ENCODE measurements at regions not wholly inside any gene's neighbourhood (a gene's known extent, or its start where the extent isn't known, plus 50 kb on each side); places are given as distances from the start of the nearest gene placed in this dataset.
"Not testable (repeated sequence)": the region's sequence is repeated elsewhere in the genome, so short reads cannot be mapped to it uniquely, and the experiment has no call there.

DNA sequence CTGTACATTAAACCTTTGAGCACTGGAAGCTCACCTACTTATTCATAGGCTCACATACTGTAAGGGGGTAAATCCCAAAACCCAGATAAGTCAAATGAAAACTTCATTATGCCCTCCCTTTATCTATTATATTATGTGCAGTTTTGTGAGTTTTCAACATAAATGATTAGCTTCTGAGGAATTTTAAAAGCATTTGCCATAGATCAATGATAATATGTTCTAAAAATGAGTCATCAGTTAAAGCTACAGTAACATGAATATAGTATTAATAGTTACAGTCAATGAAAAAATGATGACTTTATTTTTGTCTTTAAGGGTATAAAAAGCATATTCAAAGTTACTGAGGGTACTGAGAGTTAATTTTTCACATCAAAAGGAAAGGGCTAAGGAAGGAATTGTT, 151.9 kb downstream of the SPATA31A6 start:
- intact Hi-C loops (cut with micrococcal nuclease); CTCF ChIA-PET; POLR2A ChIA-PET; H3K4me1 Mint-ChIP-seq (ENCODE audit: low read depth); DNase-seq; H3K4me3 Mint-ChIP-seq; ATAC-seq; H3K36me3 Mint-ChIP-seq (ENCODE audit: low read depth); H3K9me3 Mint-ChIP-seq; H3K27ac Mint-ChIP-seq; H3K27me3 Mint-ChIP-seq: not testable (repeated sequence)

DNA sequence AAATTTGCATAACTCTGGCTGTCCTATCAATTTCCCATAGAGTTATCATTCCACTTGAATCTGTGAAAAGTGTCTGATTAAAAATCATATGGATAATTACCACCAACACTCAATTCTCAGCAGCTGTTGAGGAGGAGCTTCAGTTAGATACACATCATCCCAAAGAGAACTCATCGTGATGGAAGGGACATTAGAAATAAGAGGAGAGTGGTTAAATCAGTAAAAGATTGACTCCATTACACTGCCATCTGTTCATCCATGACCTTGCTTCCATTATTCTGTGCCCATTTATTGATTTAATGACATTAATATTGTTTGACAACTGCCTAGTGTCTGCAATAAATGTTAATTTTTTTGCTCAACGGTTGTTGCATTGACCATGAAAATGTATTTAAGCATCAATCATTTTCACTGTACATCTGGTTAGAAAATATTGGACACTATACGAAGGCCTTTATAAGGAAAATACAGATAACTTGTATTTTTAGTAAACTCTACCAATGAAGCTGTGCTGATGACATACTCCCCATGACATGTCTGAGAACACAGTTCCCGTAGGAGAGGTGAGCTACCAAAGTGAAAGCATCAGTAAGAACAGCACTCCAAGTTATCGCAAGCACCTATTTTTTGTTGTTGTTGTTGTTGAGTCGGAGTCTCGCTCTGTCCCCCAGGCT, 152.7 kb downstream of the SPATA31A6 start:
- ATAC-seq; H3K4me3 Mint-ChIP-seq; DNase-seq; H3K27ac Mint-ChIP-seq; H3K27me3 Mint-ChIP-seq; intact Hi-C loops (cut with micrococcal nuclease); H3K4me1 Mint-ChIP-seq (ENCODE audit: low read depth); CTCF ChIA-PET; H3K9me3 Mint-ChIP-seq; H3K36me3 Mint-ChIP-seq (ENCODE audit: low read depth); POLR2A ChIA-PET: not testable (repeated sequence)

DNA sequence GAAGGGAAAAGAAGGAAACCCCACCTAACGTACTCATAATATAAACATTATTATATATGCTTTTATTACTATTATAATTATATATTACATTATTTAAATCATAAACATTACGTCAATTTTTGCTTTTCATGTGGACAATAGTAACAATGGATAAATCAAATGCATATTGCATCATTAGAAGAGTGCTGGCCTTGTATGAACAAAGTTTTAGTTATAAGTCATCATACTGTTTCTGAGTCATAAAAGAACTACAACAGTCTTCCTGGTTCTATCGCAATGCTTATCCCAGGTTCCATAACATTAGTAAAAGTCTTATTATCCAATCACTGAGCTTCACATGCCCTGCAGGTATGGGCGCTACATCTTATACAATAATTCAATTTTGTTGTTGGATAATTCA, 154.8 kb downstream of the SPATA31A6 start:
- not testable (repeated sequence) for H3K36me3 Mint-ChIP-seq (ENCODE audit: low read depth); H3K9me3 Mint-ChIP-seq; H3K27ac Mint-ChIP-seq

DNA sequence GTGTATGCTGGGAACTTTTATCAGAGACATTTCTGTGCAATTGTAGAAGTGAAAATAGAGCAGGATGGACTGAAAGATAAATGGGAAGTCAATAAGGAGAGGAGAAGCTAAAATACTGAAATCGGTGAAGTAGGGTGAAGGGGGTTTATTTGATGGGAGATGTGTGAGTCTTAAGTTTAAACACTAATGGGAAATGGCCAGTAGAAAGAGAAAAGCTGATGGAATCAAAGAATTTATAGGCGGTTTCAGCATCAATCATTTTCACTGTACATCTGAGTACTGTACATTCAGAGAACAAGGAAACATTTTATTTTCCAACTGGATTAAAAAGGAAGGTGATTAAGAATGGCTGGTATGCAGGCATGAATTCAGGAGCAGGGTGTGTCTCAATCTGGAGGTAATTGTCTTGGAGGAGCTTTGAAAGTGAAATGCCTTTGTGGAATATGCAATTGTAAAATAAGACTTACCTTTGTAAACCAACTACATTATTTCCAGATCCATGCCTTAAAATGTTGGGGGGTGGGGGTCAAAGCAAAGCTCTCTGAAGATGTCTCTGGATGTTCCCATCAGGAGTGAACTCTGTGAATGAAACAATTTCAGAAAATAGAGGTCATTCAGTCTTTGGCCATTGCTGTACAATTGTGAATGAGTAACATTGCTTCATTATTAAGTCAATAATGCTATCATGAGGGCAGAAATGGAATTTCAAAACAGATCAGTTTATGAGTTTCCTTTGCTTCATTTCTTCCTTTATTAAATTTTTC, 156.4 kb downstream of the SPATA31A6 start:
- H3K27ac Mint-ChIP-seq; H3K27me3 Mint-ChIP-seq; CTCF ChIA-PET; POLR2A ChIA-PET; H3K36me3 Mint-ChIP-seq (ENCODE audit: low read depth); intact Hi-C loops (cut with micrococcal nuclease); H3K4me3 Mint-ChIP-seq; ATAC-seq; DNase-seq; H3K4me1 Mint-ChIP-seq (ENCODE audit: low read depth); H3K9me3 Mint-ChIP-seq: not testable (repeated sequence)

More for the DNA sequence above, 154.8 kb downstream of the SPATA31A6 start:
- H3K4me1 Mint-ChIP-seq (ENCODE audit: low read depth); POLR2A ChIA-PET; ATAC-seq; H3K4me3 Mint-ChIP-seq; H3K27me3 Mint-ChIP-seq; DNase-seq; intact Hi-C loops (cut with micrococcal nuclease); CTCF ChIA-PET: not testable (repeated sequence)

DNA sequence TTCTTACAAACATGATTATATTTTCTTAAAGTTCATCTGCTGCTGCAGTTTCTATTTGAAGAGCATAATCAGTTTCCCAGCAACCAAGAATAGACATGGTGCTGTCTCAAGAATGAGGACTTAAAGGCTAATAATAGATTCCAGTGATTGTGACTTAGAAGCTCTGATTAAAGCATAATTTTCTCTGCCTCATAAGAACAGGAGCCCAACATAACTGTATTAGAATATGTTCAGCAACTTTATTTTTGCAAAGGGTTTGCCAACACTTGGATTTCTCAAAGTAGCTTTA, 156.9 kb downstream of the SPATA31A6 start:
- ATAC-seq; POLR2A ChIA-PET; intact Hi-C loops (cut with micrococcal nuclease); H3K4me3 Mint-ChIP-seq; H3K36me3 Mint-ChIP-seq (ENCODE audit: low read depth); H3K9me3 Mint-ChIP-seq; CTCF ChIA-PET; DNase-seq; H3K27me3 Mint-ChIP-seq; H3K27ac Mint-ChIP-seq; H3K4me1 Mint-ChIP-seq (ENCODE audit: low read depth): not testable (repeated sequence)

DNA sequence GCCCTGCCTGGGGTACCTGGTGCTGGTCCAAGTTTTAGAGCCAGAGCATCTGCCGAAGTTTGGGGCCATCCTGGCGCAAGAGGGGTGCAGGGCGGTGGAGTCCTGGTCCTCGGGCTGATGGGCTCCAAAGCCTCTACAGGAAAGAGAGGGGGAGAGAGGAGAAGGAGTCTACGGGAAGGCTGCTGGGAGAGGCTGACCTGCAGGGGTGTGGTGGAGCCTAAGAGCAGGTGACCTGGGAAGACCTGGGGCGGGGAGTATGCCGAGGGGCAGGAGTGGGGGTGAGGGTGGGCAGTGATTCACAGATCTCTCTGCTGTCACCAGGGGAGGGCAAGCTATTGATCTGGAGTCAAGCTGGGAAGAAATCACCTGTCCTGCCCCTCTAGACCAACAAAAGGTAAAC, 158.4 kb downstream of the SPATA31A6 start:
- H3K4me3 Mint-ChIP-seq; H3K4me1 Mint-ChIP-seq (ENCODE audit: low read depth); CTCF ChIA-PET; DNase-seq; H3K9me3 Mint-ChIP-seq; POLR2A ChIA-PET; H3K27me3 Mint-ChIP-seq; H3K27ac Mint-ChIP-seq; intact Hi-C loops (cut with micrococcal nuclease); ATAC-seq; H3K36me3 Mint-ChIP-seq (ENCODE audit: low read depth): not testable (repeated sequence)

DNA sequence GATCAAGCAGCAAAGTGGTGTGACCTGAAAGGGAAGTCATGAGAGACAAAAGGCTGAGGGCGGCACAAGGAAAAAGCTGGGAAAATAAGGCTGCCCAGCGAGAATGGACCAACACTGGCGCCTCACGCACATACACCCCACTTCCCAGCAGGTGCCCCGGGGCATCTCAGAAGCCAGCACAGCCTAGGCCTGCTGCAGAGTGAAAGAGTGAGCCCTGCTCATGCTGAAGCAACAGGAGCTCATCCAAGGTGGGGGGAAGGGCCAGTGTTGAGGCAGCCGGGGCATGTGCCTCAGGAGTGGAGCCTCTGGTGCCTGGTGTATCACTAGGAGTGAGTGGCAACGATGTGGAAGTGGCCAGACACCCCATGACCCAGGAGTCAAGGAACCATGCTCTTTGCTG, 158.8 kb downstream of the SPATA31A6 start:
- H3K27ac Mint-ChIP-seq; DNase-seq; intact Hi-C loops (cut with micrococcal nuclease); H3K9me3 Mint-ChIP-seq; CTCF ChIA-PET; ATAC-seq; H3K4me3 Mint-ChIP-seq; POLR2A ChIA-PET; H3K4me1 Mint-ChIP-seq (ENCODE audit: low read depth); H3K27me3 Mint-ChIP-seq; H3K36me3 Mint-ChIP-seq (ENCODE audit: low read depth): not testable (repeated sequence)

DNA sequence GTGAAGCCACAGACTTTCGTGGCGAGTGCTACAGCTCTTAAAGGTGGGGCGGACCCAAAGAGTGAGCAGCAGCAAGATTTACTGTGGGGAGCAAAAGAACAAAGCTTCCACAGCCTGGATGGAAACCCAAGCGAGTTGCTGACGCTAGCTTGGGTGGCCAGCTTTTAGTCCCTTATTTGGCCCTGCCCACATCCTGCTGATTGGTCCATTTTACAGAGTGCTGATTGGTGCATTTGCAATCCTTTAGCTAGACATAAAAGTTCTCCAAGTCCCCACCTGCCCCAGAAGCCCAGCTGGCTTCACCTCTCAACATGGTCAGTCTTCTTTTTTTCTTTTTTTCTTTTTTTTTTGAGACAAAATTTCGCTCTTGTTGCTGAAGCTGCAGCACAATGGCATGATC, 161.0 kb downstream of the SPATA31A6 start:
- H3K27ac Mint-ChIP-seq; H3K9me3 Mint-ChIP-seq; H3K36me3 Mint-ChIP-seq (ENCODE audit: low read depth); POLR2A ChIA-PET; DNase-seq; H3K4me1 Mint-ChIP-seq (ENCODE audit: low read depth); ATAC-seq; CTCF ChIA-PET; intact Hi-C loops (cut with micrococcal nuclease); H3K4me3 Mint-ChIP-seq; H3K27me3 Mint-ChIP-seq: not testable (repeated sequence)

DNA sequence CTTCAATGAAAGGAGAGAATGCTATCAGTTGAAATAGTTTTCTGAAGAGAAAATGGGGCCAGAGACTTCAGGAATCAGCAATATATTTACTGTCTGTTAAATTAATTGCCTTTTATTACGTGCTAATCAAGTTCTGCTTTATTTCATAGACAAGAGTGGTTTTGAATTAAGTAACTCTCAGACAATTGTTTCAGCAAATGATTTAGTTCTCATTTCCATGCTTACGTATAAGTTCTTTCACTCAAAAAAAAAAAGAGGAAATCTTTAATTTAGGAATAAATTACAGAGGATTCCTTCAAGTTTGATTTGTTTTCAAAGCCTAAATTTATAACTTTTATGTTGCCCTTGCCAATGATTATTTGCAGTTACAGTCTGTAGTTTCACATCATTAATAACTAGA, 163.5 kb downstream of the SPATA31A6 start:
- H3K36me3 Mint-ChIP-seq (ENCODE audit: low read depth); H3K4me3 Mint-ChIP-seq; H3K27me3 Mint-ChIP-seq; DNase-seq; H3K4me1 Mint-ChIP-seq (ENCODE audit: low read depth); POLR2A ChIA-PET; CTCF ChIA-PET; intact Hi-C loops (cut with micrococcal nuclease); H3K9me3 Mint-ChIP-seq; H3K27ac Mint-ChIP-seq; ATAC-seq: not testable (repeated sequence)

DNA sequence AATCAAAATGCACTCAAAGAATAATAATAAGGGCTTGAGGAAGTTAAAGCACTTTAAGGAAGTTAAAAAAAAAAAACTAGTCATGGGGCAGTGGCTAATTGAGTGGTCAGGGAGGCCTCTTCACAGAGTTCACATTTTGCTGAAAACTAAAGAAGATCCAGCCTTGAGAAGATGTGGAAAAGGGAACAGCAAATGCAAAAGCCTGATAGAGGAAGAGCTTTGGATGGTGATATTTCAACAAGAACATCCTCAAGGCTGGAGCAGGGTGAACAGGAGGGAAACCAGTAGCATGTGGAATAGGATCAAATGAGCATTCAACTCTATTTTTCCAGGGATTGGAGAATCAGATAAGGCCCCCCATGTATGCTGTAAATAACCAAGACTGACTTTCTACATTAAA, 165.7 kb downstream of the SPATA31A6 start:
- H3K4me1 Mint-ChIP-seq (ENCODE audit: low read depth); H3K27me3 Mint-ChIP-seq; CTCF ChIA-PET; DNase-seq; ATAC-seq; POLR2A ChIA-PET; H3K9me3 Mint-ChIP-seq; intact Hi-C loops (cut with micrococcal nuclease); H3K36me3 Mint-ChIP-seq (ENCODE audit: low read depth); H3K4me3 Mint-ChIP-seq; H3K27ac Mint-ChIP-seq: not testable (repeated sequence)

DNA sequence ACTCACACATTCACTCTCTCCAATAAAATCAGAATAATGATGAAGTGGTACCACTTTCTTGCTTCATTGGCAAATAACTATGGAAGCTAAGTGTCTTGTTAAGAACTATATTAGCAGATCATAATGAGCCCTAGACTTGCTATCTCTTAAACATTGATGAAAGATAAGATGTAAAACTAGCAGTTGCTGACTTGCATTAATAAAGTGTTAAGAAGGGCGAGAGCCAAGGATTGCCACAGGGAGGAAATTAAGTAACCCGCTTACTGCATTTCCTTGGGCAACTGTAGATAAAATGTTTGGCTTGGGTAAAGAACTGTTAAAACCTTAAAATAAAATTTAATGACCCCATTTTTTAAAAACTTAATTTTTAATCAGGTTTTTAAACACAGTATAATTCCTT, 167.0 kb downstream of the SPATA31A6 start:
- H3K27ac Mint-ChIP-seq; POLR2A ChIA-PET; DNase-seq; CTCF ChIA-PET; H3K36me3 Mint-ChIP-seq (ENCODE audit: low read depth); ATAC-seq; H3K4me3 Mint-ChIP-seq; intact Hi-C loops (cut with micrococcal nuclease); H3K4me1 Mint-ChIP-seq (ENCODE audit: low read depth); H3K9me3 Mint-ChIP-seq; H3K27me3 Mint-ChIP-seq: not testable (repeated sequence)

DNA sequence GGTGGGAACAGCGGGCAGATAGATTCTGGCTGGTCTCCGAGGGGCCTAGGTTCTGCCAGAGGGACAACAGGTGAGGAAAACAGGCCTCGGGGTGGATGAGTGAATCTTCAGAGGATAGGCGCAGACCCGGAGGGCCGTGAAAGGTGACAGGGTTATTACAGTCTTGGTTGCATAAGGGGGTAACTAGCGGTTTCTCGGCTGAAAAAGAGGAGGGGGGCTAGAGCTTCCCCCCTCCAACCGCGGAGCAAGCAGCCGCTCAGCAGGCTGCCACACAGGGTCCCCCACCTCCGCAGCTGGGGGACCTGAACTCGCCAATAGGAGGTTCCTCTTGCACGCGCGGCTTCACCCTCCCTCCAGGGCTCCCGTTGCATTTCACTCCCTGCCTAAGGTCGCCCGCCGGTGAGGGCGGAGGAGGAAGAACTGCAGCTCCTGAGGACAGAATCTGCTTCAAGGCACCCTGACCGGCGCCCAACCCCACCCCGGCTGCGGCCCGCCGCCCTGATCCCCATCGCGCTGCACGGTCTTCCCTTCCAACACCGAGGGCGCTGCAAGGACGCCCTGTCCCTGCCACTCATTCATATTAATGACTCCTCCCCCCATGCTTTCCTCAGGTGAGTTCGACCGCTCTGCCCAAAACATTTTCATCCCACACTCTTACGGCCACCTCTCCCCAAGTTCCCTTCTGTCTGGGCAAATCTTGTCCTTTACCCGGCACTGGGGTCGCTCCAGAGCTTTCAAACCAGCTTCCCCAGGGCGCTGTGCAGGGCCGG, 174.3 kb downstream of the SPATA31A6 start:
- H3K4me3 Mint-ChIP-seq; H3K4me1 Mint-ChIP-seq (ENCODE audit: low read depth); ATAC-seq; DNase-seq; H3K9me3 Mint-ChIP-seq; POLR2A ChIA-PET; CTCF ChIA-PET; intact Hi-C loops (cut with micrococcal nuclease); H3K27ac Mint-ChIP-seq; H3K36me3 Mint-ChIP-seq (ENCODE audit: low read depth): not testable (repeated sequence)
- H3K27me3 Mint-ChIP-seq, result peaks cover 13% of the 10 kb centered on the region
